ENCODE measurements at regions not wholly inside any gene's neighbourhood (a gene's known extent, or its start where the extent isn't known, plus 50 kb on each side); places are given as distances from the start of the nearest gene placed in this dataset.
"Not testable (repeated sequence)": the region's sequence is repeated elsewhere in the genome, so short reads cannot be mapped to it uniquely, and the experiment has no call there.

DNA sequence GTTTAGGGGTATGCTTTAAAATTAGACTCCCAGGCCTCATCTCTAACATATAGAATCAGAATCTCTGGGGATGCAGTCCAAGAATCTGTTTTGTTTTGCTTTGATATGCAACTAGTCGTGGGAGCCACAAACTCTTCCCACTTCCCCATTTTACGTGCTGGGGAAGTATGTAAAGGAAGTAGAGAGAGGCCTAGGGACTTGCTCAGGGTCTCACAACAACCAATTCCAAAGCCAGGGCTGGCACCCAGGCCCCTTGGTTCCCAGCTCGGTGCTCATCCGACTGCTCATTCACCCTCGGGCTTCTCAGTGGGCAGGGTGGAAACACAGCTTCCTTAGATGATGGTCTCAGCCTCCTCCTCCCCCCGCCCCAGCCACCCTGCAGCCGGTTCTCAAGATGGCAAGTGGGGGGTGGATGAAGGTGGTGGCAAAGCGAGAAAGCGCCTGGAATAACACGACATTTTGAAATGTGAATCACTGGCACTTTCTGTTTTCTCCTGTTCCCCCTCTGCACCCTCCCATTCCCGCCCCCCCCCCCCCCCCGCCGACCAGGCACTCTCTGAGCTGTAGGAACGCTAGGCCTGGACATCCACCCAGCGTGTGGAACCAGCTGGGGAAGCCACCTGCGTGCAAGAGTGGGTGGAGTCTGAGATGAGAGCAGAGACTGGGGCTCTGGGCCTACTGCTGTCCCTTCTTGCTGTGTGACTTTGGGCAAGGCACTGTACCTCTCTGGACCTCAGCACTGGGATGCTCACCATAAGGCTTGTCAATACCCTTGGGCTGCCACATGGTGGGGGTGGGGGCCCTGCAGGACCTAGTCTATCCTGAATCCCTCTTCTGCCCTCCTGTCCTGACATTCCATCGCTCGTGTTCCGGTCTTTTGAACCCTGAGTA, 214.5 kb downstream of the RPLP1 start:
- H3K9me3 ChIP-seq (ENCODE audit: control insufficient read depth in 2 of 2, low read length in 2 of 2) = no peaks in the 10 kb centered on the region
- peaks cover 4 to 7% of the 10 kb centered on the region in 2 donors for H3K27me3 ChIP-seq (ENCODE audit: control insufficient read depth in 1 of 2, insufficient read depth in 2 of 2, low read length in 2 of 2)
- H3K4me3 ChIP-seq (ENCODE audit: low read length in 2 of 2) = no peak overlapping the region
- no peaks in the 10 kb centered on the region for H3K36me3 ChIP-seq (ENCODE audit: control insufficient read depth in 2 of 2, insufficient read depth in 2 of 2, low read length in 2 of 2)
- no peak overlapping the region for H3K27ac ChIP-seq (ENCODE audit: low read length)
- H3K4me1 ChIP-seq (ENCODE audit: control insufficient read depth, insufficient read depth, low read length) = peaks cover 12% of the 10 kb centered on the region
- H3K9ac ChIP-seq (ENCODE audit: low read length in 2 of 2) = no peak overlapping the region

DNA sequence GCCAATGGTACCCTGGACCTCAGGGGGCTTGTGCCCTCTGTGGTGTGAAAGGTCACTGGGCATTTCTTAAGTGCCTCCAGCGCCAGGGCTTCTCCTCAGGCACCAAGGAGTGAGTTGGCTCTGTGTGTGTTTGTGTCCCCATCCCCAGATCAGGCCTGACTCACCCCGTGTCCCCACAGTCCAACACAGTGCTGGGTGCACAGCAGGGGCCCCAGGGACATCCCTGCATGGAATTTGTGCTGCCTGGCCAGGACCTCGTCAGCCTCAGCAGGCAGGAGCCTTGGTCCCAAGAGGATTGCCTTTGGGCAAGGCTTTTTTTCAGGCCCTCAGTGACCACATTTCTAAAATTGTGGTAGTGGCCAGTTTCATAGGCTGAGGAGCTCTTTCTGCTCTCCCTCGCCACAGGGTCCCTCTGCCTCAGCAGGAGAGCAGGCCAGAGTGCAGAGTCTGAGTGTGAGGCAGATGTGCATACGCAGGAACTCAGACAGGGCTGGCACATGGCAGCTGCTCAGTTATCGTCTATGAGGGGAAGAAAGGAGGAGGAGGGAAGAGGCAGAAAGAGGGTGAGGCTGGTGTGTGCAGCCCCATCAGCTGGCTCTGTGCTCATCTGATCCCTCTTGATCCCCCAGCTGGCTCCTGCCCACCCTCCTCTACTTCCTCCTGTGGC, 215.6 kb downstream of the RPLP1 start:
- H3K4me3 ChIP-seq (ENCODE audit: low read length in 2 of 2) = no peak overlapping the region
- H3K4me1 ChIP-seq (ENCODE audit: control insufficient read depth, insufficient read depth, low read length) = peaks cover 12% of the 10 kb centered on the region
- H3K27me3 ChIP-seq (ENCODE audit: control insufficient read depth in 1 of 2, insufficient read depth in 2 of 2, low read length in 2 of 2) = peaks cover 4 to 7% of the 10 kb centered on the region in 2 donors
- no peak overlapping the region for H3K9ac ChIP-seq (ENCODE audit: low read length in 2 of 2)
- no peaks in the 10 kb centered on the region for H3K36me3 ChIP-seq (ENCODE audit: control insufficient read depth in 2 of 2, insufficient read depth in 2 of 2, low read length in 2 of 2)
- H3K27ac ChIP-seq (ENCODE audit: low read length) = no peak overlapping the region
- H3K9me3 ChIP-seq (ENCODE audit: control insufficient read depth in 2 of 2, low read length in 2 of 2) = no peaks in the 10 kb centered on the region

DNA sequence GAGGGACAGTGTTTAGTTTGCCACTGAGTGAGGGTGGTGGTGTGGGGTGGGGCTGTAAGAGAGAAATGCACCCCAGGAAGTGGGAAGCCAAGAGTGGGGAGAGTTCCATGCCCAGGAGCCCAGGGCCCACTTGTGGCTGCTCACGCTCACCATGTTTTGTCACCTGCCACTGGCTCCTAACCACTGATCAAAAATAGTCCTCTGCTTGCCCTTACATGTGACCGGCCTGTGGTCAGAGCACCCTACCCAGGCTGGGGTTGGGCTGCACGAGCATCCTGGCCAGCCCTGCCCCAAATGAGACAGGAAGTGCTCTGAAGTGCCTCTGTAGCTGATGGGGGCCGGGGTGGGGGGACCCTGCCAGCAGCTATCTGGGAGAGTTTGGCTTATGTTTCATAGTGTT, 216.3 kb downstream of the RPLP1 start:
- Histone ChIP-seq H3K9me3 (ENCODE audit: control insufficient read depth in 2 of 2, low read length in 2 of 2) (no peaks in the 10 kb centered on the region), H3K9ac (ENCODE audit: low read length in 2 of 2) (no peak overlapping the region), H3K36me3 (ENCODE audit: control insufficient read depth in 2 of 2, insufficient read depth in 2 of 2, low read length in 2 of 2) (no peaks in the 10 kb centered on the region), H3K4me3 (ENCODE audit: low read length in 2 of 2) (no peak overlapping the region), H3K27ac (ENCODE audit: low read length) (no peak overlapping the region), H3K27me3 (ENCODE audit: control insufficient read depth in 1 of 2, insufficient read depth in 2 of 2, low read length in 2 of 2) (peaks cover 1 to 7% of the 10 kb centered on the region in 2 donors), H3K4me1 (ENCODE audit: control insufficient read depth, insufficient read depth, low read length) (peaks cover 12% of the 10 kb centered on the region)

DNA sequence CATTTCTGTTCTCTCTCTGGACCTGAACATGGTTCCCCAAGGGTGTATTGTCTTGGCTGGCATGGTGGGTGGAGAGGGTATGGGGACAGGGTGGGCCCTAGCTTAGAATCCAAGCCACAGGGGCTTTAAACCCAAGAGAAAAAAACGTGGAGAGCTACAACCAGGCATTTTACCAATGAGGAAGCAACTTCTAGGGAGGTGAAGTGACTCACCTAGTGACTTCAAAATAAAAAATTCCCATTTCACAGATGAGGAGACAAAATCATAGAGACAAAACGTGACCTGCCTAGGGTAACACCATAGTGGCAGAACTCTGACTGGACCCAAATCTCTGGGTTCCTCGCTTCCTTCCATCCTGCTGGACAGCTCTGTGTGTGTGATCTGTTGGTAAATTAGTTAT, 216.8 kb downstream of the RPLP1 start:
- H3K9me3 ChIP-seq (ENCODE audit: control insufficient read depth in 2 of 2, low read length in 2 of 2) = no peaks in the 10 kb centered on the region
- peaks cover 12% of the 10 kb centered on the region for H3K4me1 ChIP-seq (ENCODE audit: control insufficient read depth, insufficient read depth, low read length)
- H3K27me3 ChIP-seq (ENCODE audit: control insufficient read depth in 1 of 2, insufficient read depth in 2 of 2, low read length in 2 of 2) = peaks cover 0 to 5% of the 10 kb centered on the region in 2 donors
- no peaks in the 10 kb centered on the region for H3K36me3 ChIP-seq (ENCODE audit: control insufficient read depth in 2 of 2, insufficient read depth in 2 of 2, low read length in 2 of 2)
- no peak overlapping the region for H3K9ac ChIP-seq (ENCODE audit: low read length in 2 of 2)
- H3K4me3 ChIP-seq (ENCODE audit: low read length in 2 of 2) = no peak overlapping the region
- no peak overlapping the region for H3K27ac ChIP-seq (ENCODE audit: low read length)

DNA sequence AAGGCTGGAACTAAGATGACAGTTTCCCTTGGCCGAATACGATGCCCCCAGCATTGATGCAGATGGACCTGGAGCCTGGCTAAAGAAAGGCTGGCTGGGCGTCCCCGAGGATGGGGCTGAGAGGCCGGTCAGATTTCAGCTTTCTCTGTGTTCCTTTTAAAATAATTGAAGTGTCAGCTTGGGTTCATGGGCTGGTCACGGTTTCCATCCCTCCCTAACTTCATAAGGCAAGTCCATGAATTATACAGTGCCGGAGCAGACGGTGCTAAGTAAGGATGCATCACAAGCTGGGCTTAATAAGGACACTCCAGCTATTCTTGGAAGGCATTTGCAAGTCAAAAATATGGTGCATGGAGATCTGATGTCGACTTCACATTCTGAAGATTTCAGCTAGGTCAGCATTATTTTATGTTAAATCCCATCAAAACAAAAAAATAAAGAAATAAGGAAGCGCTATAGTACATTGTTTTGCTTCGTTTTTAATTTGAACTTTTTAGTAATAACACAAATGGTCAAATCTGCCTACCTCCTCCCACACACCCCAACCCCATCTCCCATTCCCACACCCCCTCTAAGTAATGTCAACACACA, 220.8 kb downstream of the RPLP1 start:
- H3K9me3 ChIP-seq (ENCODE audit: control insufficient read depth in 2 of 2, low read length in 2 of 2) = no peaks in the 10 kb centered on the region
- no peak overlapping the region for H3K27ac ChIP-seq (ENCODE audit: low read length)
- H3K4me3 ChIP-seq (ENCODE audit: low read length in 2 of 2) = no peak overlapping the region
- no peak overlapping the region for H3K9ac ChIP-seq (ENCODE audit: low read length in 2 of 2)
- no peaks in the 10 kb centered on the region for H3K36me3 ChIP-seq (ENCODE audit: control insufficient read depth in 2 of 2, insufficient read depth in 2 of 2, low read length in 2 of 2)
- no peaks in the 10 kb centered on the region for H3K4me1 ChIP-seq (ENCODE audit: control insufficient read depth, insufficient read depth, low read length)
- peaks cover 3 to 12% of the 10 kb centered on the region in 2 donors for H3K27me3 ChIP-seq (ENCODE audit: control insufficient read depth in 1 of 2, insufficient read depth in 2 of 2, low read length in 2 of 2)

DNA sequence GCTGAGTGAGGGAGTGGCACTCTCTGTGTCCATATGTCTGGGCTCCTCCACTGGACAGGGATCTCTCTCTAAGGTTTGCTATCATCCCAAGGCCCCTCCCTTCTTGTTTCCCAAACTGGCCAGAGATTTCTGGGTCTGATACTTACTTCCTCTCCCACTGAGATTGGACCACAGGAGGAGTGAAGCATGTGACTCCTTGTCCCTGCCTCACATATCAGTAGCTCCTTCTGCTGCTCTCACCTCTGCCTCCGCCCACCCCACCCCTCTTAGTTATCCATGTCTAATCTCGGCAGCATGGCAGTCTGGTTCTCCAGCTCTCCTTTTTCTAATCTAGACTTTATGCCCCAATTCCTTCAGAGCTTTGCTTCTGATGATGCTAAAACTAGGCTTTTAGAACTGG, 223.1 kb downstream of the RPLP1 start:
- Histone ChIP-seq H3K27ac (ENCODE audit: low read length) (no peak overlapping the region), H3K4me1 (ENCODE audit: control insufficient read depth, insufficient read depth, low read length) (no peaks in the 10 kb centered on the region), H3K36me3 (ENCODE audit: control insufficient read depth in 2 of 2, insufficient read depth in 2 of 2, low read length in 2 of 2) (no peaks in the 10 kb centered on the region), H3K9ac (ENCODE audit: low read length in 2 of 2) (no peak overlapping the region), H3K9me3 (ENCODE audit: control insufficient read depth in 2 of 2, low read length in 2 of 2) (no peaks in the 10 kb centered on the region), H3K27me3 (ENCODE audit: control insufficient read depth in 1 of 2, insufficient read depth in 2 of 2, low read length in 2 of 2) (peaks cover 3 to 12% of the 10 kb centered on the region in 2 donors), H3K4me3 (ENCODE audit: low read length in 2 of 2) (no peak overlapping the region)

DNA sequence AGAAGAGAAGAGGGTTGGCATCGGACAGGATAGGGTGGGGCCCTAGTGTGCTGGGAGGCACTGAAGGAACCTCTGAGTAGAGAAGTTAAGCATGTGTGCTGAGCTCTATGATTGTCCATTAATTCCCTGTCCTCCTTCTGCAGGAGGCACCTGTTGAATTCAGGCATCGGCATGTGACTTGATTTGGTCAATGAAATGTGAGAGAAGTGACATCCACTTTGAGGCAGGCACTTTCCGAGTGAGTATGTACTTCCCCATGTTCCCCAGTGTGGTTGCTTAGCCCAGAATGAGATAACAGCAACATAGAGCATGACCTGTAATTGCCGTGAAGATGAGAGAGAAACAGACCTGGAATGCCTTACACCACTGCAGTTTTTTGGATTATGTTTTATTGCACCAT, 224.8 kb downstream of the RPLP1 start:
- Histone ChIP-seq H3K36me3 (ENCODE audit: control insufficient read depth in 2 of 2, insufficient read depth in 2 of 2, low read length in 2 of 2) (no peaks in the 10 kb centered on the region), H3K27ac (ENCODE audit: low read length) (no peak overlapping the region), H3K27me3 (ENCODE audit: control insufficient read depth in 1 of 2, insufficient read depth in 2 of 2, low read length in 2 of 2) (peaks cover 3 to 12% of the 10 kb centered on the region in 2 donors), H3K4me1 (ENCODE audit: control insufficient read depth, insufficient read depth, low read length) (no peaks in the 10 kb centered on the region), H3K4me3 (ENCODE audit: low read length in 2 of 2) (no peak overlapping the region), H3K9ac (ENCODE audit: low read length in 2 of 2) (no peak overlapping the region), H3K9me3 (ENCODE audit: control insufficient read depth in 2 of 2, low read length in 2 of 2) (no peaks in the 10 kb centered on the region)

DNA sequence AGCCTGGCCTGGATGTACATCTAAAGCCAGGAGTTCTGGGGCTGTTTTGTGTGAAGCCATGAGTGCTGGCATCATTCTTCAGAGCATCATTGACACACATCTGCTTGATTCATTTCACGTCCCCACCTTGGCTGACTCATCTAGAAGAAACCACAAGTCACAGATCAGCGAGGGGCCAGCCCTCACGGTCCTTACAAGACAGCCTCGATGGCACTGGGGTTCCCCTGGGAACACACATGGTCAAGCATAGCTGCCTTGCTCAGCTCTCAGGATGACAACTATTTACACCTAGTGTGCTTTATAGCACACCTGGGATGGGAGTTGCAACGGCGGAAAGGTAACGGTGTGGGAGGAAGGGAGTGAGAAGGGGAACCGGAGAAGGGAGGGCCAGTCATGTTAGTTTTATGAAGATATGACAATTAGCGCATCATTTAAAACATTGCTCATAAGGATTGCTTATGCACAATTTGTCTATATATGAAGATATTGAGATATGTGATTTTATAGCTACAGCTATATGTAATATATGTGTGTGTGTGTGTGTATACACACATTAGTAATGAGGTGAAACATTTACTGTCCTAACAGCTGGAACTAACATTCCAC, 227.1 kb downstream of the RPLP1 start:
- no peak overlapping the region for H3K4me3 ChIP-seq (ENCODE audit: low read length in 2 of 2)

DNA sequence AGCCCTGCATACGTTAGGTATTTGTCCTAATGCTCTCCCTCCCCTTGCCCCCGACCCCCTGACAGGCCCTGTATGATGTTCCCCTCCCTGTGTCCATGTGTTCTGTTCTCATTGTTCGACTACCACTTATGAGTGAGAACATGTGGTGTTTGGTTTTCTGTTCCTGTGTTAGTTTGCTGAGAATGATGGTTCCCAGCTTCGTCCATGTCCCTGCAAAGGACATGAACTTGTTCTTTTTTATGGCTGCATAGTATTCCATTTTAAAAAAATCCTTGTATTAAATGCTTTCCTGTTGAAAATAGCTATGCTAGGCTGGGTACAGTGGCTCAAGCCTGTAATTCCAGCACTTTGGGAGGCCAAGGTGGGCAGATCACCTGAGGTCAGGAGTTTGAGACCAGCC, 232.2 kb downstream of the RPLP1 start:
- peaks cover 13 to 16% of the 10 kb centered on the region in 2 donors for H3K9me3 ChIP-seq (ENCODE audit: control insufficient read depth in 2 of 2, low read length in 2 of 2)
- not testable (repeated sequence) for H3K9ac ChIP-seq (ENCODE audit: low read length in 2 of 2); H3K27me3 ChIP-seq (ENCODE audit: control insufficient read depth in 1 of 2, insufficient read depth in 2 of 2, low read length in 2 of 2); H3K4me3 ChIP-seq (ENCODE audit: low read length in 2 of 2); H3K36me3 ChIP-seq (ENCODE audit: control insufficient read depth in 2 of 2, insufficient read depth in 2 of 2, low read length in 2 of 2); H3K27ac ChIP-seq (ENCODE audit: low read length); H3K4me1 ChIP-seq (ENCODE audit: control insufficient read depth, insufficient read depth, low read length)

More for the DNA sequence above, 227.1 kb downstream of the RPLP1 start:
- no peaks in the 10 kb centered on the region for H3K4me1 ChIP-seq (ENCODE audit: control insufficient read depth, insufficient read depth, low read length)
- peaks cover 3 to 12% of the 10 kb centered on the region in 2 donors for H3K27me3 ChIP-seq (ENCODE audit: control insufficient read depth in 1 of 2, insufficient read depth in 2 of 2, low read length in 2 of 2)
- H3K36me3 ChIP-seq (ENCODE audit: control insufficient read depth in 2 of 2, insufficient read depth in 2 of 2, low read length in 2 of 2) = no peaks in the 10 kb centered on the region
- H3K9me3 ChIP-seq (ENCODE audit: control insufficient read depth in 2 of 2, low read length in 2 of 2) = no peaks in the 10 kb centered on the region
- H3K27ac ChIP-seq (ENCODE audit: low read length) = no peak overlapping the region
- H3K9ac ChIP-seq (ENCODE audit: low read length in 2 of 2) = no peak overlapping the region

DNA sequence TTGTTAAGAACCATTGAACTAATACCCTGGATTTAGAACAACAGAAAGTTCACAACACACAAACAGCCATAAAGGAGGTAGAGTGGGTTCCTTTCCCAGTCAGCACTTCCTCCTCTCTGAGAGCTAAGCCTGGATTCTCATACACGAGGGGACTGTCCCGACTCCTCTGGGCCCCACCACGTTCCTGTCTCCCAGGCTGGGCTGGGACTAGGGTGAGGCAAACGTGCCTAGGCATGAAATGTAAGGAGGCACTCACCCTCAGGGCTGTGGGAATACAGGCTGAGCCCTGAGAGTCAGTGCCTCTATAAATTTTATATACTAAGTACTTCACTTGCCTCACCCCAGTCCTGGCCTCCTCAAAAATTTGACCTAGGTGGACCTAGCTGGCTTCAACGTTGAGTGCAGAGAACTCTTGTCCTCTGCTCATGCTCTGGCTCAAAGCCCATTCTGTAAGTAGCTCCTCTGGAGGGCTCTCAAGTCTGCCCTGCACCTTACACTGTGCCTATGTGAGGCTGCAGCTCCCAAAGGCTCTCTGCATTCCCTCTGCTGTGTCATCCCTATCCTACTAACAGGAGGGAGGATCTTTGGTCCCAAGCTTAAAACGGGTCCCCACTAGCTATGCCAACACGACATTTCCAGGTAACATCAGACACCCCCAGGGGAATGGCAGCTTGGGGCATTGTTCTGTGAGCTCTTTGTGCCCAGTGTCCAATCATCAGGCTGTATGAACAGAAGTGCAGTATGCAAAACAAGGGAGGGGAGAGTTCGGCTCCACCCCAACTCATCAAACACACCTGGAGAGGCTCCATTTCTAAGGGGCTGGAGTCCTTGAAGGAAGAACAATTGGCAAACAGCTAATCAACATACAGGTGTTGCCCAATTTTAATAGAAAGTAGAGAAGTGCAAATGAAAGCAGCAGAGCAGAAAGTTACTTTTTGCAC, 233.2 kb downstream of the RPLP1 start:
- peaks cover 13 to 18% of the 10 kb centered on the region in 2 donors for H3K9me3 ChIP-seq (ENCODE audit: control insufficient read depth in 2 of 2, low read length in 2 of 2)
- H3K4me1 ChIP-seq (ENCODE audit: control insufficient read depth, insufficient read depth, low read length) = no peaks in the 10 kb centered on the region
- H3K9ac ChIP-seq (ENCODE audit: low read length in 2 of 2) = no peak overlapping the region
- no peak overlapping the region for H3K4me3 ChIP-seq (ENCODE audit: low read length in 2 of 2)
- H3K27ac ChIP-seq (ENCODE audit: low read length) = no peak overlapping the region
- H3K27me3 ChIP-seq (ENCODE audit: control insufficient read depth in 1 of 2, insufficient read depth in 2 of 2, low read length in 2 of 2) = peaks cover 0 to 2% of the 10 kb centered on the region in 2 donors
- no peaks in the 10 kb centered on the region for H3K36me3 ChIP-seq (ENCODE audit: control insufficient read depth in 2 of 2, insufficient read depth in 2 of 2, low read length in 2 of 2)

Data from stomach smooth muscle (tissue), 2 donors.